Endothelial cell of umbilical vein (primary cell): ENCODE measurements at regions not wholly inside any gene's neighbourhood (a gene's known extent, or its start where the extent isn't known, plus 50 kb on each side); places are given as distances from the start of the nearest gene placed in this dataset.

ENCODE experiments used
- BruUV-seq: library from RNA; stranded (reverse); fragments of 400-500 nt; replicated peaks from 2 replicates; lab custom pipeline; 2021; lab: Mats Ljungman, UMichigan
- CTCF ChIA-PET: fragments of 300-600, 350-600 bp; sonication (Branson Sonifier 250); formaldehyde crosslinking; loops from one replicate; lab custom pipeline; 2021; ENCODE audit warnings: antibody characterized with exemption, inconsistent platforms; lab: Charles Lee
- POLR2A ChIA-PET: fragments of 300-600, 350-600 bp; sonication (Branson Sonifier 250); formaldehyde crosslinking; loops from one replicate; lab custom pipeline; 2021; ENCODE audit warnings: antibody characterized with exemption, inconsistent platforms; lab: Charles Lee
- DNase-seq: peaks from one replicate; pipeline ENCODE4 v3.0.0-alpha.2; 2011; ENCODE audit warnings: low read depth, low spot score
- FAIRE-seq: peaks from 2 replicates; lab custom pipeline; 2011; peaks lifted over from hg19 to GRCh38; lab: Jason Lieb, UNC
- H2AFZ ChIP-seq: 2 replicates; pipeline ENCODE4 v1.6.0; 2012; ENCODE audit warnings: low read depth, low read length, control low read depth, inconsistent platforms
- H3K27ac ChIP-seq: 2 replicates; pipeline ENCODE4 v1.5.1; 2011; ENCODE audit warnings: low read depth, mild to moderate bottlenecking, control low read depth, low read length, moderate library complexity; ENCODE audit not compliant: insufficient read depth
- H3K27me3 ChIP-seq, 2 experiments: 2 replicates each; pipeline versions ENCODE4 v1.6.0 to v1.6.1; 2011; ENCODE audit warnings: low read length in 2 of 2, mixed read lengths in 1 of 2; ENCODE audit not compliant: control insufficient read depth in 2 of 2, insufficient read depth in 2 of 2
- H3K36me3 ChIP-seq, 2 experiments: 2 replicates in 1 of 2; 3 replicates in 1 of 2; pipeline ENCODE4 v1.5.1; 2011; ENCODE audit warnings: low read length in 2 of 2, mild to moderate bottlenecking in 1 of 2, moderate library complexity in 1 of 2; ENCODE audit not compliant: control insufficient read depth in 2 of 2, insufficient read depth in 2 of 2; ENCODE audit errors: extremely low read depth in 1 of 2
- H3K4me1 ChIP-seq: 3 replicates; pipeline ENCODE4 v1.5.1; 2011; ENCODE audit warnings: mild to moderate bottlenecking, low read length; ENCODE audit not compliant: control insufficient read depth, insufficient read depth; ENCODE audit errors: extremely low read depth
- H3K4me2 ChIP-seq: 2 replicates; pipeline ENCODE4 v1.6.1; 2011; ENCODE audit warnings: low read length, control low read depth, mixed read lengths; ENCODE audit not compliant: insufficient read depth
- H3K4me3 ChIP-seq, 3 experiments: fragments of 200-600 bp in 1 of 3; sonication (generic), shearing (Covaris generic) in 1 of 3; replicated peaks in 1 of 3; 2 replicates each; pipeline ENCODE4 v1.5.1; 2011 to 2016; ENCODE audit warnings: control low read depth in 3 of 3, low read length in 3 of 3, mild to moderate bottlenecking in 2 of 3, inconsistent platforms in 1 of 3, low read depth in 1 of 3, moderate library complexity in 1 of 3; ENCODE audit not compliant: insufficient read depth in 1 of 3
- H3K79me2 ChIP-seq: 2 replicates; pipeline ENCODE4 v1.6.0; 2012; ENCODE audit warnings: low read length, inconsistent platforms; ENCODE audit not compliant: control insufficient read depth, insufficient read depth
- H3K9ac ChIP-seq: replicated peaks from 2 replicates; pipeline ENCODE3; 2011; ENCODE audit warnings: low read length, control low read depth; ENCODE audit not compliant: insufficient read depth; ENCODE audit errors: extremely low read depth
- H3K9me1 ChIP-seq: replicated peaks from 3 replicates; pipeline ENCODE4 v1.6.0; 2011; ENCODE audit warnings: mild to moderate bottlenecking, low read length; ENCODE audit not compliant: control insufficient read depth, insufficient read depth; ENCODE audit errors: extremely low read depth
- H3K9me3 ChIP-seq: replicated peaks from 2 replicates; pipeline ENCODE4 v1.5.1; 2012; ENCODE audit warnings: low read length, inconsistent platforms; ENCODE audit not compliant: control insufficient read depth, insufficient read depth
- H4K20me1 ChIP-seq: replicated peaks from 2 replicates; pipeline ENCODE3; 2011; ENCODE audit warnings: mild to moderate bottlenecking, low read length; ENCODE audit not compliant: control insufficient read depth, insufficient read depth; ENCODE audit errors: extremely low read depth
- CTCF ChIP-seq, 2 donors: IDR thresholded peaks; 1 replicate in 1 of 2; 2 replicates in 1 of 2; pipeline ENCODE4 v1.5.1; 2011; ENCODE audit warnings: low read length in 2 of 2, mild to moderate bottlenecking in 2 of 2, moderate library complexity in 2 of 2, control low read depth in 1 of 2, inconsistent platforms in 1 of 2, low read depth in 1 of 2; ENCODE audit not compliant: insufficient read depth in 1 of 2; ENCODE audit errors: extremely low read depth in 1 of 2
- EZH2 ChIP-seq: IDR thresholded peaks from 2 replicates; pipeline ENCODE4 v1.6.1; 2012; ENCODE audit warnings: borderline replicate concordance, low read depth, mild to moderate bottlenecking, moderate library complexity, low read length, inconsistent platforms; ENCODE audit not compliant: severe bottlenecking
- MAX ChIP-seq: IDR thresholded peaks from 2 replicates; pipeline ENCODE4 v1.6.1; 2011; ENCODE audit not compliant: insufficient read depth, insufficient read length
- MYC ChIP-seq: IDR thresholded peaks from one replicate; pipeline ENCODE4 v1.6.1; 2011; ENCODE audit warnings: mild to moderate bottlenecking, low read depth, low read length
- POLR2A ChIP-seq: IDR thresholded peaks from 2 replicates; pipeline ENCODE4 v1.6.1; 2012; ENCODE audit warnings: low read depth, mild to moderate bottlenecking, control low read depth, low read length
- POLR2AphosphoS5 ChIP-seq: IDR thresholded peaks from 2 replicates; pipeline ENCODE4 v1.6.1; 2012; ENCODE audit warnings: low read depth, mild to moderate bottlenecking, control low read depth, low read length, moderate library complexity; ENCODE audit not compliant: insufficient read depth
- dilution Hi-C: fragments of 300-500 bp; cut with MboI; formaldehyde crosslinking; loops from one replicate; pipeline ENCODE4 v1.15.0; 2019; ENCODE audit warnings: low sequenced_read_pairs; ENCODE audit not compliant: extremely low pct_ligation_motif_present
- intact Hi-C: fragments of 100-400 bp; cut with micrococcal nuclease; formaldehyde crosslinking; loops from one replicate; pipeline ENCODE4 v1.10.0; 2022

GRCh38 chr21:21631961-21632360, 633.8 kb downstream of the NCAM2 start:
- H3K9ac ChIP-seq: no peak overlapping the region
- no peaks in the 10 kb centered on the region for H3K79me2 ChIP-seq
- POLR2A ChIA-PET: no interaction called here
- H4K20me1 ChIP-seq: no peaks in the 10 kb centered on the region
- no peak overlapping the region for H3K4me2 ChIP-seq
- H3K36me3 ChIP-seq: no peaks in the 10 kb centered on the region
- no peaks in the 10 kb centered on the region for H3K9me3 ChIP-seq
- intact Hi-C loops: no loop called here
- dilution Hi-C loops: no loop called here
- H2AFZ ChIP-seq: no peak overlapping the region
- CTCF ChIA-PET: no interaction called here
- no TSS peak for BruUV-seq
- no peak overlapping the region for H3K27ac ChIP-seq
- TF ChIP-seq EZH2: no peak
- no peak for TF ChIP-seq MYC
- TF ChIP-seq POLR2A: no peak
- TF ChIP-seq POLR2AphosphoS5: no peak
- H3K4me3 ChIP-seq: no peak overlapping the region
- no peaks in the 10 kb centered on the region for H3K9me1 ChIP-seq
- DNase-seq: no peak
- no peak for FAIRE-seq
- no peaks in the 10 kb centered on the region for H3K4me1 ChIP-seq
- no peaks in the 10 kb centered on the region for H3K27me3 ChIP-seq

GRCh38 chr21:21632926-21633325, 634.7 kb downstream of the NCAM2 start:
- Histone ChIP-seq H3K79me2 (no peaks in the 10 kb centered on the region), H3K9ac (no peak overlapping the region), H3K9me3 (no peaks in the 10 kb centered on the region), H3K4me2 (no peak overlapping the region), H3K27ac (no peak overlapping the region), H3K27me3 (no peaks in the 10 kb centered on the region), H3K9me1 (no peaks in the 10 kb centered on the region), H3K4me1 (no peaks in the 10 kb centered on the region), H2AFZ (no peak overlapping the region), H3K36me3 (no peaks in the 10 kb centered on the region), H4K20me1 (no peaks in the 10 kb centered on the region), H3K4me3 (no peak overlapping the region)
- FAIRE-seq (no peak), DNase-seq (no peak)
- dilution Hi-C loops: no loop called here
- intact Hi-C loops: no loop called here
- no TSS peak for BruUV-seq
- ChIA-PET CTCF (interaction anchor here (1.2 kb wide), 1 partner anchor 20 kb away, joined by 4 read pairs; no protein-coding TSS in a partner anchor), POLR2A (no interaction called here)
- no peak for TF ChIP-seq CTCF (IDR thresholded peaks at IDR 0.05; ENCODE audit: extremely low read depth in 1 of 2, insufficient read depth in 1 of 2, low read depth in 1 of 2, low read length in 2 of 2)
- no peak for TF ChIP-seq MYC
- no peak for TF ChIP-seq MAX
